Smooth muscle cell (in vitro differentiated cells): ENCODE measurements at regions not wholly inside any gene's neighbourhood (a gene's known extent, or its start where the extent isn't known, plus 50 kb on each side); places are given as distances from the start of the nearest gene placed in this dataset.
"Not testable (repeated sequence)": the region's sequence is repeated elsewhere in the genome, so short reads cannot be mapped to it uniquely, and the experiment has no call there.

Experiments used
- DNase-seq: peaks from one replicate; lab custom pipeline; 2025; ENCODE audit not compliant: unreplicated experiment; lab: John Stamatoyannopoulos, UW
- H2AFZ ChIP-seq: fragments of 200-600 bp; sonication (generic); 2 replicates; pipeline ENCODE4 v1.6.0; 2016; ENCODE audit warnings: antibody characterized with exemption, low read depth, mild to moderate bottlenecking
- H3F3A ChIP-seq: fragments of 200-600 bp; sonication (generic); 2 replicates; pipeline ENCODE4 v1.6.0; 2017; ENCODE audit warnings: antibody characterized with exemption, low read depth
- H3K27ac ChIP-seq: fragments of 200-600 bp; sonication (generic); 2 replicates; pipeline ENCODE4 v1.5.1; 2016; ENCODE audit warnings: low read depth, mild to moderate bottlenecking
- H3K27me3 ChIP-seq: fragments of 200-600 bp; sonication (generic); 2 replicates; pipeline ENCODE4 v1.6.1; 2016; ENCODE audit warnings: low read depth, mild to moderate bottlenecking
- H3K36me3 ChIP-seq: fragments of 200-600 bp; sonication (generic); 2 replicates; pipeline ENCODE4 v1.5.1; 2016; ENCODE audit warnings: low read depth
- H3K4me1 ChIP-seq: fragments of 200-600 bp; sonication (generic); 2 replicates; pipeline ENCODE4 v1.5.1; 2016; ENCODE audit warnings: low read depth
- H3K4me2 ChIP-seq: fragments of 200-600 bp; sonication (generic); 2 replicates; pipeline ENCODE4 v1.6.0; 2016; ENCODE audit warnings: mild to moderate bottlenecking
- H3K4me3 ChIP-seq: fragments of 200-600 bp; sonication (generic); 2 replicates; pipeline ENCODE4 v1.5.1; 2016; ENCODE audit warnings: mild to moderate bottlenecking
- H3K79me2 ChIP-seq: fragments of 200-600 bp; sonication (generic); 2 replicates; pipeline ENCODE4 v1.6.0; 2016; ENCODE audit warnings: low read depth, mild to moderate bottlenecking
- H3K9ac ChIP-seq: fragments of 200-600 bp; sonication (generic); 2 replicates; pipeline ENCODE4 v1.6.0; 2016; ENCODE audit warnings: low read depth
- H3K9me3 ChIP-seq: fragments of 200-600 bp; sonication (generic); replicated peaks from 2 replicates; pipeline ENCODE4 v1.5.1; 2016; ENCODE audit warnings: low read depth
- H4K20me1 ChIP-seq: fragments of 200-600 bp; sonication (generic); 2 replicates; pipeline ENCODE4 v1.6.0; 2016; ENCODE audit warnings: low read depth
- WGBS: methylation state at CpG from one replicate; pipeline ENCODE4 v1.1.7; 2016; ENCODE audit warnings: low lambda C conversion rate; 5-methylcytosine and 5-hydroxymethylcytosine counted together
- TF ChIP-seq, protein P1 (sequence below): fragments of 200-600 bp; sonication (generic); IDR thresholded peaks from 2 replicates; pipeline ENCODE4 v1.5.1; 2017; ENCODE audit warnings: borderline replicate concordance, mild to moderate bottlenecking, antibody characterized with exemption; ENCODE audit not compliant: insufficient read depth, poor library complexity, severe bottlenecking

DNA sequence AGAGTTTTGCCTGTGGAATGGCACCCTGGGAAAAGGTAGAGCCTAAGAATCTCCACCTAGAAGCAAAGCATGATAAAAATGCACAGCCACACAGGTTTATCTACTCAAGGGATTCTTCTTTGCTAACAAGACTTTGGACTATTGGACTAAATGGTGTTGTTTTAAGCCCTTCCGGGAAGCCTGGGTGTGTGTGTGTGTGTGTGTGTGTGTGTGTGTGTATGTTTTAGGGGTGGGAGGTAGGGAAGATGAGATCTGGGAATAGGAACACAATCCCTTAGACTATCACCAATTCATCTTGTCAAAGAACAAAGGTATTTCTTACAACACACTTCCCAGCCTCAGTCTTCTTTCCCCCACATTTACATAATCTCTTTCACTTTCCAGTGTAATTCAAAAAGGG lies 327.5 kb upstream of the FGF16 start:
- Histone ChIP-seq H3K9ac (no peak overlapping the region), H4K20me1 (no peaks in the 10 kb centered on the region), H3K4me1 (no peaks in the 10 kb centered on the region), H3K4me2 (no peak overlapping the region), H3K27ac (no peak overlapping the region), H3K4me3 (no peak overlapping the region), H3K79me2 (no peaks in the 10 kb centered on the region), H3K9me3 (no peaks in the 10 kb centered on the region), H3K36me3 (no peaks in the 10 kb centered on the region), H3K27me3 (no peaks in the 10 kb centered on the region), H3F3A (no peaks in the 10 kb centered on the region), H2AFZ (no peak overlapping the region)
- TF ChIP-seq, protein P1, sequence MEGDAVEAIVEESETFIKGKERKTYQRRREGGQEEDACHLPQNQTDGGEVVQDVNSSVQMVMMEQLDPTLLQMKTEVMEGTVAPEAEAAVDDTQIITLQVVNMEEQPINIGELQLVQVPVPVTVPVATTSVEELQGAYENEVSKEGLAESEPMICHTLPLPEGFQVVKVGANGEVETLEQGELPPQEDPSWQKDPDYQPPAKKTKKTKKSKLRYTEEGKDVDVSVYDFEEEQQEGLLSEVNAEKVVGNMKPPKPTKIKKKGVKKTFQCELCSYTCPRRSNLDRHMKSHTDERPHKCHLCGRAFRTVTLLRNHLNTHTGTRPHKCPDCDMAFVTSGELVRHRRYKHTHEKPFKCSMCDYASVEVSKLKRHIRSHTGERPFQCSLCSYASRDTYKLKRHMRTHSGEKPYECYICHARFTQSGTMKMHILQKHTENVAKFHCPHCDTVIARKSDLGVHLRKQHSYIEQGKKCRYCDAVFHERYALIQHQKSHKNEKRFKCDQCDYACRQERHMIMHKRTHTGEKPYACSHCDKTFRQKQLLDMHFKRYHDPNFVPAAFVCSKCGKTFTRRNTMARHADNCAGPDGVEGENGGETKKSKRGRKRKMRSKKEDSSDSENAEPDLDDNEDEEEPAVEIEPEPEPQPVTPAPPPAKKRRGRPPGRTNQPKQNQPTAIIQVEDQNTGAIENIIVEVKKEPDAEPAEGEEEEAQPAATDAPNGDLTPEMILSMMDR = no peak
- 83% methylated on average over 1 of the region's 1 CpG for WGBS
- no peak for DNase-seq

DNA sequence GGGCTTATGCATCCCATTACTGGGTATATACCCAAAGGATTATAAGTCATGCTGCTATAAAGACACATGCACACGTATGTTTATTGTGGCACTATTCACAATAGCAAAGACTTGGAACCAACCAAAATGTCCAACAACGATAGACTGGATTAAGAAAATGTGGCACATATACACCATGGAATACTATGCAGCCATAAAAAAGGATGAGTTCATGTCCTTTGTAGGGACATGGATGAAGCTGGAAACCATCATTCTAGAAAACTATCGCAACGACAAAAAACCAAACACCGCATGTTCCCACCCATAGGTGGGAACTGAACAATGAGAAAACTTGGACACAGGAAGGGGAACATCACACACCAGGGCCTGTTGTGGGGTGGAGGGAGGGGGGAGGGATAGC lies 323.3 kb upstream of the FGF16 start:
- 93% methylated on average over 5 of the region's 5 CpGs for WGBS
- H4K20me1 ChIP-seq, H3K4me2 ChIP-seq, H3F3A ChIP-seq, H3K4me1 ChIP-seq, H3K79me2 ChIP-seq, H3K27me3 ChIP-seq, H3K27ac ChIP-seq, H3K9me3 ChIP-seq, DNase-seq, H3K4me3 ChIP-seq, H2AFZ ChIP-seq, H3K9ac ChIP-seq, H3K36me3 ChIP-seq: not testable (repeated sequence)

DNA sequence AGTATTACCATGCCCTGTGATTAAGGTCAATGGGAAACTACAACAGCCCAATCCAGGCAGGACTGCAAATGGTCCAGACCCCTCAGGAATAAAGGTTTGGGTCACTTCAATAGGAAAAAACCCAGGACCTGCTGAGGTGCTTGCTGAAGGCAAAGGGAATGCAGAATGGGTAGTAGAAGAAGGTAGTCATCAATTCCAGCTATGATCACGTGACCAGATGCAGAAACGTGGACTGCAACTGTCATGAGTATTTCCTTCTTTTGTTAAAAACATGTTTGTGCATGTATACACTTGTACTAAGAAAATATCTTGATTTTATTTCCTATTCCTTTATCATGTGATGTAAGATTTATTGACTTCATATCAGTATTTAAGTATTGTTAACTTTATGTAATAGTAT lies 319.6 kb upstream of the FGF16 start:
- H4K20me1 ChIP-seq, H3K79me2 ChIP-seq, H3K4me1 ChIP-seq, H3K27me3 ChIP-seq, H3K36me3 ChIP-seq, H3K4me2 ChIP-seq, H3K9ac ChIP-seq, H3F3A ChIP-seq, H3K27ac ChIP-seq, H3K4me3 ChIP-seq, H2AFZ ChIP-seq, DNase-seq, H3K9me3 ChIP-seq: not testable (repeated sequence)
- WGBS = 47% methylated on average over 2 of the region's 2 CpGs

DNA sequence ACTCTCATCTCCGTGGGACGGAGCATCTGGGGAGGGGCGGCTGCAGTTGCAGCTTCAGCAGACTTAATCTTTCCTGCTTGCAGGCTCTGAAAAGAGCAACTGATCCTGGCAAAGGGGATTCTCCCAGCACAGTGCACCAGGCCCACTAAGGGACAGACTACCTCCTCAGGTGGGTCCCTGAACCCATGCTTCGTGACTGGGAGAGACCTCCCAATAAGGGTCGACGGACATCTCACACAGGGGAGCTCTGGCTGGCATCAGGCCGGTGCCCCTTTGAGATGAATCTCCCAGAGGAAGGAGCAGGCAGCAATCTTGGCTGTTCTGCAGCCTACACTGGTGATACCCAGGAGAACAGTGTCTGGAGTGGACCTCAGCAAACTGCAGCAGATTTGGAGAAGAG lies 303.3 kb upstream of the FGF16 start:
- H3K36me3 ChIP-seq = no peaks in the 10 kb centered on the region
- H3K4me1 ChIP-seq = no peaks in the 10 kb centered on the region
- no peak overlapping the region for H3K4me2 ChIP-seq
- H3F3A ChIP-seq = no peaks in the 10 kb centered on the region
- TF ChIP-seq, protein P1 = no peak
- DNase-seq = no peak
- 85% methylated on average over 7 of the region's 7 CpGs for WGBS
- no peak overlapping the region for H3K9ac ChIP-seq
- H3K27ac ChIP-seq = no peak overlapping the region
- no peaks in the 10 kb centered on the region for H4K20me1 ChIP-seq
- H3K9me3 ChIP-seq = no peaks in the 10 kb centered on the region
- no peak overlapping the region for H3K4me3 ChIP-seq
- no peaks in the 10 kb centered on the region for H3K27me3 ChIP-seq
- no peak overlapping the region for H2AFZ ChIP-seq
- H3K79me2 ChIP-seq = no peaks in the 10 kb centered on the region

DNA sequence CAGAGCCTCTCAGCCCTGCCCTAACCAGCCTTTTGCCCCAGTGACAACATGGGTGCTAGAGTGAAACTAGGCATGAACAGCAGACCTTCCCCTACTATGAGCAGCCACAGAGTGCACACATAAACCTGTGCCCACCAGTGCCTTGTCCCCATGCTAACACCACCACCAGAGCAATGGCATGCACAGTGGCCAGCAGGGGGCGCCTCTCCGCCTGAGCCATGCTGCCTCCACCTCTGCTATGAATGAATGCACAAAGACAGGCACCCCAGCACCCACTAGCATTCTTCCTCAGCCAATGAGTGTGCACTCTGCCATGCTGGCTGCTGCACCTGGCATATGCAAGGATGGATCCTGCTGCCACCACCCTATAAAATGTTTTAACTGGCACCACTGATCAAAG lies 286.9 kb upstream of the FGF16 start:
- Histone ChIP-seq H3K4me3 (no peak overlapping the region), H3K9me3 (no peaks in the 10 kb centered on the region), H3K4me2 (no peak overlapping the region), H3K36me3 (no peaks in the 10 kb centered on the region), H2AFZ (no peak overlapping the region), H3K4me1 (no peaks in the 10 kb centered on the region), H3K27me3 (no peaks in the 10 kb centered on the region), H3K27ac (no peak overlapping the region), H3F3A (no peaks in the 10 kb centered on the region), H4K20me1 (no peaks in the 10 kb centered on the region), H3K9ac (no peak overlapping the region), H3K79me2 (no peaks in the 10 kb centered on the region)
- no peak for DNase-seq
- 10% methylated on average over 2 of the region's 2 CpGs for whole genome bisulfite sequencing
- TF ChIP-seq, protein P1 = peak; percentile 34
